Spleen (tissue), 11 donors: ENCODE measurements at regions not wholly inside any gene's neighbourhood (a gene's known extent, or its start where the extent isn't known, plus 50 kb on each side); places are given as distances from the start of the nearest gene placed in this dataset.

Source experiments
- DNase-seq: peaks from one replicate; pipeline ENCODE4 v3.0.0-alpha.2; 2020
- H3K27ac ChIP-seq, 8 donors: fragments of 200-600 bp; sonication (generic) in 7 of 8; 1 replicate in 4 of 8; 2 replicates in 4 of 8; pipeline versions ENCODE4 v1.5.0 to v1.8.0; 2016 to 2021; ENCODE audit warnings: inconsistent platforms in 4 of 8, mild to moderate bottlenecking in 4 of 8, moderate library complexity in 1 of 8
- H3K27me3 ChIP-seq, 7 donors: fragments of 200-600 bp; sonication (generic) in 6 of 7; replicated peaks in 1 of 7; 1 replicate in 4 of 7; 2 replicates in 3 of 7; pipeline versions ENCODE4 v1.5.0 to v1.8.0; 2016 to 2021; ENCODE audit warnings: inconsistent platforms in 3 of 7, mild to moderate bottlenecking in 1 of 7
- H3K36me3 ChIP-seq, 6 donors: fragments of 200-600 bp; sonication (generic) in 5 of 6; 1 replicate in 4 of 6; 2 replicates in 2 of 6; pipeline versions ENCODE4 v1.5.0 to v1.8.0; 2016 to 2021; ENCODE audit warnings: inconsistent platforms in 2 of 6
- H3K4me1 ChIP-seq, 6 donors: fragments of 200-600 bp; sonication (generic) in 5 of 6; 1 replicate in 3 of 6; 2 replicates in 3 of 6; pipeline versions ENCODE4 v1.5.0 to v1.8.0; 2016 to 2021; ENCODE audit warnings: inconsistent platforms in 3 of 6
- H3K4me3 ChIP-seq, 8 donors: fragments of 200-600 bp; sonication (generic) in 7 of 8; 1 replicate in 4 of 8; 2 replicates in 4 of 8; pipeline versions ENCODE4 v1.5.0 to v1.8.0; 2016 to 2021; ENCODE audit warnings: inconsistent platforms in 4 of 8, mild to moderate bottlenecking in 4 of 8, moderate library complexity in 2 of 8
- H3K9me3 ChIP-seq, 8 donors: fragments of 200-600 bp; sonication (generic) in 7 of 8; 1 replicate in 4 of 8; 2 replicates in 4 of 8; pipeline versions ENCODE4 v1.5.0 to v1.8.0; 2016 to 2021; ENCODE audit warnings: inconsistent platforms in 4 of 8
- CTCF ChIP-seq, 11 experiments: fragments of 200-600 bp in 7 of 11; fragments of 450-650 bp in 4 of 11; sonication (generic) in 4 of 11; IDR thresholded peaks in 8 of 11; conservative IDR thresholded peaks in 3 of 11; 1 replicate in 7 of 11; 2 replicates in 4 of 11; pipeline versions ENCODE4 v1.4.0 to v1.8.0; 2016 to 2021; ENCODE audit warnings: antibody characterized with exemption in 11 of 11, inconsistent platforms in 4 of 11, mild to moderate bottlenecking in 1 of 11
- POLR2A ChIP-seq, 3 donors: fragments of 450-650 bp; IDR thresholded peaks; one replicate each; pipeline ENCODE4 v1.5.1; 2017; ENCODE audit warnings: antibody characterized with exemption in 3 of 3, mild to moderate bottlenecking in 1 of 3
- POLR2AphosphoS5 ChIP-seq, 3 donors: sonication (generic); formaldehyde crosslinking; IDR thresholded peaks; one replicate each; pipeline ENCODE4 v1.5.1; 2017; ENCODE audit warnings: antibody characterized with exemption in 3 of 3
- WGBS, 5 donors: extraction: QIAGEN DNeasy Blood & Tissue Kit in 3 of 5; methylation state at CpG; one replicate each; pipeline versions ENCODE4 v1.1.5 to v1.1.7; 2013 to 2018; 5-methylcytosine and 5-hydroxymethylcytosine counted together
- intact Hi-C: fragments of 100-400 bp; cut with DNase I; formaldehyde crosslinking; loops from one replicate; pipeline ENCODE4 v1.15.0; 2023; ENCODE audit warnings: low total_unique reads
- donor health status: healthy with polysubstance abuse.
- donor health status: DM: no; HTN: no; CAD: no; lungs with moderate emphysema.
- donor health status: DM: no; HTN: no; CAD: no.
- donor health status: Bipolar disorder and iron deficiency.
- donor health status: healthy.
- donor health status: DM: no; HTN: no; CAD: no.
- donor health status: DM: yes; HTN: yes; CAD: no.

DNA sequence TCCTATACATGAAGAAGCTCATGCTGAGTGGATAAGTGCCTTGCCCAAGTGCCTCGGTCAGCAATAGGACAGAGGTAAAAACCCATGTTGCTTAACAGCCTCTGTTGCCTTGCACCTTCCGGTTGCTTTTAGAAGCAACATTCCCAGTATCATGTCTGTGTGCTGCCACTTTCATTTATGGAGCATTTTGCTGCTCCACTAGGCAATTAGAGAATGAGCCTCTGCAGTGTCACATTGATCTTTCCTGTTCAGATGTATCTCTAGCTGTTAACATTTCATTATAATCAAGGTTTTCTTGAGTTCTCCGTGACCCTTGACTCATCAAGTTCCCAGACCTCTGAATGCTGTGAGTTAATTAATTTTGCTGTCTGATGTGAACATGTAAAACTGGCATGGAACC is 134.5 kb upstream of the EPB41L3 start:
- peaks cover 0 to 4% (median 0%) of the 10 kb centered on the region in 7 donors for H3K27me3 ChIP-seq
- intact Hi-C loops, result no loop called here
- H3K9me3 ChIP-seq, result no peaks in the 10 kb centered on the region
- no peak overlapping the region for H3K27ac ChIP-seq
- 38 to 74% (median 66%) methylated on average over 3 of the region's 3 CpGs for WGBS, 5 donors
- no peak for DNase-seq
- no peak overlapping the region for H3K4me3 ChIP-seq
- H3K4me1 ChIP-seq, result no peaks in the 10 kb centered on the region
- H3K36me3 ChIP-seq, result no peaks in the 10 kb centered on the region
- TF ChIP-seq POLR2A (IDR thresholded peaks at IDR 0.05) (no peak), CTCF (IDR thresholded peaks at IDR 0.05 in 8 of 11, conservative IDR thresholded peaks at IDR 0.05 in 3 of 11) (no peak), POLR2AphosphoS5 (IDR thresholded peaks at IDR 0.05) (no peak)

GRCh38 chr18:5673616-5674015 is 129.8 kb upstream of the EPB41L3 start:
- no peaks in the 10 kb centered on the region for H3K9me3 ChIP-seq
- intact Hi-C loops, result no loop called here

DNA sequence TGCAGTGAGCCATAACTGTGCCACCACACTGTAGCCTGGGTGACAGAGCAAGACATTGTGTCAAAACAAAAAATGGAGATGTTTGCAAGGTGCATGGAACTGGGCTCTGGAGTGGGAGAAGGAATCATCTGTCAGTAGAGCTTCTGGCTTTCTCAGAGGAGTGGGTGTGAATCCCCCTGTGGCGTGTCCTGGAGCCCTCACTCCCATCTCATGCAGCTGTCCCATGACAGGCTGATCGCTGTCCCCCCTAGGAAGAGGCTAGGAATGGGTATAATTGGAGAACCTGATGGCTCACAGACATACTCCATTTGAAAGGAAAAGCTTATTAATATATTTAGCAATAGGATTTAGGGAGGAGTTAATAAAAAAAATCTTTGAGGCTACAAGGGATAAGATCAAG is 125.8 kb upstream of the EPB41L3 start:
- H3K4me3 ChIP-seq, result no peak overlapping the region
- H3K27me3 ChIP-seq, result no peaks in the 10 kb centered on the region
- TF ChIP-seq POLR2AphosphoS5 (IDR thresholded peaks at IDR 0.05) (no peak), POLR2A (IDR thresholded peaks at IDR 0.05) (no peak), CTCF (IDR thresholded peaks at IDR 0.05 in 8 of 11, conservative IDR thresholded peaks at IDR 0.05 in 3 of 11) (no peak)
- intact Hi-C loops, result no loop called here
- no peaks in the 10 kb centered on the region for H3K4me1 ChIP-seq
- H3K27ac ChIP-seq, result no peak overlapping the region
- 74 to 98% (median 82%) methylated on average over 2 of the region's 2 CpGs for whole genome bisulfite sequencing, 5 donors
- H3K36me3 ChIP-seq, result no peaks in the 10 kb centered on the region
- no peaks in the 10 kb centered on the region for H3K9me3 ChIP-seq
- no peak for DNase-seq

More at GRCh38 chr18:5673616-5674015, 129.8 kb upstream of the EPB41L3 start:
- Histone ChIP-seq H3K27ac (no peak overlapping the region), H3K36me3 (no peaks in the 10 kb centered on the region), H3K4me1 (no peaks in the 10 kb centered on the region), H3K27me3 (no peaks in the 10 kb centered on the region), H3K4me3 (no peak overlapping the region)
- DNase-seq, result no peak
- TF ChIP-seq POLR2A (IDR thresholded peaks at IDR 0.05) (no peak), CTCF (IDR thresholded peaks at IDR 0.05 in 8 of 11, conservative IDR thresholded peaks at IDR 0.05 in 3 of 11) (no peak), POLR2AphosphoS5 (IDR thresholded peaks at IDR 0.05) (no peak)
- 55 to 71% (median 68%) methylated on average over 2 of the region's 2 CpGs for WGBS, 5 donors

GRCh38 chr18:5668087-5668715 is 124.4 kb upstream of the EPB41L3 start:
- DNase-seq, result no peak
- TF ChIP-seq POLR2A (IDR thresholded peaks at IDR 0.05) (no peak), CTCF (IDR thresholded peaks at IDR 0.05 in 8 of 11, conservative IDR thresholded peaks at IDR 0.05 in 3 of 11) (no peak), POLR2AphosphoS5 (IDR thresholded peaks at IDR 0.05) (no peak)
- no peak overlapping the region for H3K27ac ChIP-seq
- WGBS, 5 donors, result 47 to 88% (median 69%) methylated on average over 2 of the region's 2 CpGs
- intact Hi-C loops, result no loop called here
- H3K4me3 ChIP-seq, result no peak overlapping the region
- H3K36me3 ChIP-seq, result no peaks in the 10 kb centered on the region
- no peaks in the 10 kb centered on the region for H3K27me3 ChIP-seq
- no peaks in the 10 kb centered on the region for H3K4me1 ChIP-seq
- H3K9me3 ChIP-seq, result no peaks in the 10 kb centered on the region
